IgD-negative memory B cell (primary cell): ENCODE measurements at regions not wholly inside any gene's neighbourhood (a gene's known extent, or its start where the extent isn't known, plus 50 kb on each side); places are given as distances from the start of the nearest gene placed in this dataset.
A peak's percentile ranks its signal among the peaks of the same experiment; 100 is the strongest.

Experiments used
- H3K27ac Mint-ChIP-seq, 3 donors: one replicate each; pipeline ENCODE4 v1.8.0; 2020 to 2022; ENCODE audit warnings: mild to moderate bottlenecking in 3 of 3, mixed read lengths in 3 of 3, moderate library complexity in 1 of 3
- H3K27me3 Mint-ChIP-seq: one replicate; pipeline ENCODE4 v1.8.0; 2021; ENCODE audit warnings: mixed read lengths
- H3K36me3 Mint-ChIP-seq: one replicate; pipeline ENCODE4 v1.8.0; 2020; ENCODE audit warnings: mild to moderate bottlenecking, mixed read lengths
- H3K4me1 Mint-ChIP-seq, 3 donors: one replicate each; pipeline ENCODE4 v1.8.0; 2020 to 2022; ENCODE audit warnings: mixed read lengths in 3 of 3, mild to moderate bottlenecking in 1 of 3
- H3K4me3 Mint-ChIP-seq, 4 donors: one replicate each; pipeline ENCODE4 v1.8.0; 2020 to 2022; ENCODE audit warnings: mild to moderate bottlenecking in 4 of 4, mixed read lengths in 4 of 4, moderate library complexity in 3 of 4
- H3K9me3 Mint-ChIP-seq, 3 donors: one replicate each; pipeline ENCODE4 v1.8.0; 2020 to 2021; ENCODE audit warnings: mixed read lengths in 3 of 3, mild to moderate bottlenecking in 1 of 3

GRCh38 chr2:64295326-64296139 is 151.3 kb upstream of the PELI1 start:
- Mint-ChIP-seq H3K27me3 (peaks cover 13% of the 10 kb centered on the region), H3K9me3 (no peaks in the 10 kb centered on the region), H3K4me3 (no peak overlapping the region), H3K27ac (no peak overlapping the region), H3K4me1 (peaks cover 2 to 4% (median 3%) of the 10 kb centered on the region in 3 donors), H3K36me3 (peaks cover 4% of the 10 kb centered on the region)

GRCh38 chr2:64296140-64296480 is 151.9 kb upstream of the PELI1 start:
- H3K27ac Mint-ChIP-seq: no peak overlapping the region
- H3K27me3 Mint-ChIP-seq: peaks cover 13% of the 10 kb centered on the region
- no peak overlapping the region for H3K4me3 Mint-ChIP-seq
- no peaks in the 10 kb centered on the region for H3K9me3 Mint-ChIP-seq
- peaks cover 4% of the 10 kb centered on the region for H3K36me3 Mint-ChIP-seq
- H3K4me1 Mint-ChIP-seq: peaks cover 2 to 4% (median 3%) of the 10 kb centered on the region in 3 donors

GRCh38 chr2:64296695-64297346 is 152.6 kb upstream of the PELI1 start:
- Mint-ChIP-seq H3K4me3 (no peak overlapping the region), H3K9me3 (no peaks in the 10 kb centered on the region), H3K4me1 (peaks cover 2 to 4% (median 3%) of the 10 kb centered on the region in 3 donors), H3K27ac (no peak overlapping the region), H3K36me3 (peaks cover 4% of the 10 kb centered on the region), H3K27me3 (peaks cover 13% of the 10 kb centered on the region)

- no peaks in the 10 kb centered on the region for H3K9me3 Mint-ChIP-seq
- no peak overlapping the region for H3K27ac Mint-ChIP-seq
- H3K4me3 Mint-ChIP-seq: no peak overlapping the region
- H3K27me3 Mint-ChIP-seq: peaks cover 13% of the 10 kb centered on the region
- H3K36me3 Mint-ChIP-seq: peaks cover 4% of the 10 kb centered on the region
- H3K4me1 Mint-ChIP-seq: peaks cover 2 to 4% (median 3%) of the 10 kb centered on the region in 3 donors
These were observed 153.9 kb upstream of the PELI1 start for GRCh38 chr2:64298161-64298560.

- no peak overlapping the region for H3K27ac Mint-ChIP-seq
These were observed 153.9 kb upstream of the LGALSL start for GRCh38 chr2:64300066-64300465.

GRCh38 chr2:64303250-64303649 is 150.7 kb upstream of the LGALSL start:
- H3K36me3 Mint-ChIP-seq: peaks cover 2% of the 10 kb centered on the region
- no peak overlapping the region for H3K27ac Mint-ChIP-seq
- H3K4me1 Mint-ChIP-seq: peaks cover 0 to 2% (median under 1%) of the 10 kb centered on the region in 3 donors
- peaks cover 0 to 7% (median 0%) of the 10 kb centered on the region in 3 donors for H3K9me3 Mint-ChIP-seq
- peaks cover 6% of the 10 kb centered on the region for H3K27me3 Mint-ChIP-seq
- no peak overlapping the region for H3K4me3 Mint-ChIP-seq

More at GRCh38 chr2:64300066-64300465, 153.9 kb upstream of the LGALSL start:
- peaks cover 2% of the 10 kb centered on the region for H3K36me3 Mint-ChIP-seq
- no peaks in the 10 kb centered on the region for H3K9me3 Mint-ChIP-seq
- peaks cover 2 to 4% (median 3%) of the 10 kb centered on the region in 3 donors for H3K4me1 Mint-ChIP-seq
- H3K27me3 Mint-ChIP-seq: peaks cover 13% of the 10 kb centered on the region
- H3K4me3 Mint-ChIP-seq: no peak overlapping the region

- Mint-ChIP-seq H3K27ac (peak overlapping the region in 1 of 3 donors; percentile 11), H3K4me1 (peaks cover 0 to 4% (median 2%) of the 10 kb centered on the region in 3 donors), H3K9me3 (peaks cover 0 to 7% (median 0%) of the 10 kb centered on the region in 3 donors), H3K4me3 (no peak overlapping the region), H3K27me3 (no peaks in the 10 kb centered on the region), H3K36me3 (peaks cover 2% of the 10 kb centered on the region)
These were observed 146.5 kb upstream of the LGALSL start for GRCh38 chr2:64307421-64307820.

- peaks cover 2% of the 10 kb centered on the region for H3K36me3 Mint-ChIP-seq
- H3K27ac Mint-ChIP-seq: no peak overlapping the region
- peaks cover 3% of the 10 kb centered on the region for H3K27me3 Mint-ChIP-seq
- no peaks in the 10 kb centered on the region for H3K9me3 Mint-ChIP-seq
- no peak overlapping the region for H3K4me3 Mint-ChIP-seq
- H3K4me1 Mint-ChIP-seq: peaks cover 0 to 6% (median 4%) of the 10 kb centered on the region in 3 donors
These were observed 142.6 kb upstream of the LGALSL start for GRCh38 chr2:64311191-64311910.

- peaks cover 0 to 6% (median 4%) of the 10 kb centered on the region in 3 donors for H3K4me1 Mint-ChIP-seq
- H3K27me3 Mint-ChIP-seq: peaks cover 3% of the 10 kb centered on the region
- no peak overlapping the region for H3K27ac Mint-ChIP-seq
- peaks cover 2% of the 10 kb centered on the region for H3K36me3 Mint-ChIP-seq
- no peaks in the 10 kb centered on the region for H3K9me3 Mint-ChIP-seq
- H3K4me3 Mint-ChIP-seq: no peak overlapping the region
These were observed 141.9 kb upstream of the LGALSL start for GRCh38 chr2:64311948-64312621.

GRCh38 chr2:64312622-64313397 is 141.2 kb upstream of the LGALSL start:
- Mint-ChIP-seq H3K27ac (no peak overlapping the region), H3K4me3 (no peak overlapping the region), H3K36me3 (no peaks in the 10 kb centered on the region), H3K9me3 (no peaks in the 10 kb centered on the region), H3K27me3 (peaks cover 3% of the 10 kb centered on the region), H3K4me1 (peaks cover 0 to 8% (median 3%) of the 10 kb centered on the region in 3 donors)

GRCh38 chr2:64313398-64313723 is 140.6 kb upstream of the LGALSL start:
- H3K4me3 Mint-ChIP-seq: no peak overlapping the region
- peaks cover 3% of the 10 kb centered on the region for H3K27me3 Mint-ChIP-seq
- peaks cover 0 to 8% (median 2%) of the 10 kb centered on the region in 3 donors for H3K4me1 Mint-ChIP-seq
- no peaks in the 10 kb centered on the region for H3K36me3 Mint-ChIP-seq
- no peaks in the 10 kb centered on the region for H3K9me3 Mint-ChIP-seq
- no peak overlapping the region for H3K27ac Mint-ChIP-seq

GRCh38 chr2:64315291-64315960 is 138.5 kb upstream of the LGALSL start:
- Mint-ChIP-seq H3K4me1 (peaks cover 0 to 8% (median 3%) of the 10 kb centered on the region in 3 donors), H3K4me3 (no peak overlapping the region), H3K36me3 (no peaks in the 10 kb centered on the region), H3K27ac (no peak overlapping the region), H3K9me3 (no peaks in the 10 kb centered on the region), H3K27me3 (peaks cover 3% of the 10 kb centered on the region)

GRCh38 chr2:64317707-64318475 is 136.1 kb upstream of the LGALSL start:
- H3K36me3 Mint-ChIP-seq: no peaks in the 10 kb centered on the region
- H3K4me3 Mint-ChIP-seq: no peak overlapping the region
- peaks cover 4% of the 10 kb centered on the region for H3K27me3 Mint-ChIP-seq
- peaks cover 0 to 3% (median 1%) of the 10 kb centered on the region in 3 donors for H3K4me1 Mint-ChIP-seq
- no peak overlapping the region for H3K27ac Mint-ChIP-seq
- peaks cover 0 to 1% (median 0%) of the 10 kb centered on the region in 3 donors for H3K9me3 Mint-ChIP-seq
